ENCODE measurements at regions not wholly inside any gene's neighbourhood (a gene's known extent, or its start where the extent isn't known, plus 50 kb on each side); places are given as distances from the start of the nearest gene placed in this dataset.

DNA sequence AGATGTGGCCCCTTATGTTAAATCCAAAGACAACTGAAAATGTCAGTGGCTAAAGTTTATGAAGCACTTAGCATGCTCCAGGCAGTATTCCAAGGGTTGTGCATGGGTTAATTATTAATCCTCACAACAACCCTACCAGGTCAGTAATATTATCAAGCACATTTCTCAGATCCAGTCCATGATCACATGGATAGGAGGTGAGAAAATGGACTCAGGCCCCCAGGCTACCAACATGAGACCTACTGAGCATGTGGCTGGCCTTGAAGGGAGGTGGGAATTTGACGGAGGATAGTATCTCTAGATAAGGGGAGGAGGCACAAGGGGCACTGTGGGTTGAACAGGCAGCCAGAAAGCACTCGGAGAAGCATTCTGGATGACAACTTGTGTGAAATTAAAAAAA, 412.0 kb downstream of the MEIS1 start:
- no peak for TF ChIP-seq L3MBTL2 (conservative IDR thresholded peaks at IDR 0.05)
- TF ChIP-seq FOXM1 (IDR thresholded peaks at IDR 0.05; ENCODE audit: borderline replicate concordance): no peak
- TF ChIP-seq ZNF384 (IDR thresholded peaks at IDR 0.05): no peak
- no peak for TF ChIP-seq SP1 (IDR thresholded peaks at IDR 0.05)
- TF ChIP-seq TARDBP (IDR thresholded peaks at IDR 0.05): no peak
- no peak for TF ChIP-seq CTBP1 (IDR thresholded peaks at IDR 0.05; ENCODE audit: borderline replicate concordance)
- TF ChIP-seq ELF4 (IDR thresholded peaks at IDR 0.05): no peak
- TF ChIP-seq FOXA1 (IDR thresholded peaks at IDR 0.05): no peak
- no peak for TF ChIP-seq HDGF (IDR thresholded peaks at IDR 0.05; ENCODE audit: borderline replicate concordance)
- no peak for TF ChIP-seq FOXK2 (IDR thresholded peaks at IDR 0.05)
- TF ChIP-seq LEF1 (IDR thresholded peaks at IDR 0.05; ENCODE audit: borderline replicate concordance): no peak
- TF ChIP-seq SUZ12 (IDR thresholded peaks at IDR 0.05): no peak
- no peak for TF ChIP-seq ARNT (IDR thresholded peaks at IDR 0.05)

All from HEK293T (cell line).